Neural cell (in vitro differentiated cells): ENCODE measurements at regions not wholly inside any gene's neighbourhood (a gene's known extent, or its start where the extent isn't known, plus 50 kb on each side); places are given as distances from the start of the nearest gene placed in this dataset.

Experiments used
- EZH2 ChIP-seq: fragments of 200-600, 300-800 bp; shearing (Covaris generic), sonication (generic); IDR thresholded peaks from 2 replicates; pipeline ENCODE4 v1.6.1; 2014; ENCODE audit warnings: antibody characterized with exemption, low read length, borderline replicate concordance, mild to moderate bottlenecking; ENCODE audit not compliant: insufficient read depth, poor library complexity, severe bottlenecking
- MXI1 ChIP-seq: fragments of 450-650 bp; conservative IDR thresholded peaks from 2 replicates; pipeline ENCODE4 v1.6.1; 2014; ENCODE audit warnings: antibody characterized with exemption, mild to moderate bottlenecking; ENCODE audit not compliant: poor library complexity, severe bottlenecking
- POLR2AphosphoS5 ChIP-seq: IDR thresholded peaks from 2 replicates; pipeline ENCODE4 v1.6.1; 2012
- RAD21 ChIP-seq: fragments of 450-650 bp; conservative IDR thresholded peaks from 2 replicates; pipeline ENCODE4 v1.6.1; 2014; ENCODE audit warnings: antibody characterized with exemption, mild to moderate bottlenecking, moderate library complexity
- SMC3 ChIP-seq: fragments of 450-650 bp; conservative IDR thresholded peaks from 2 replicates; pipeline ENCODE4 v1.6.1; 2014; ENCODE audit warnings: antibody characterized with exemption, mild to moderate bottlenecking, moderate library complexity; ENCODE audit not compliant: poor library complexity
- TAF1 ChIP-seq: IDR thresholded peaks from 2 replicates; pipeline ENCODE4 v1.6.1; 2012; ENCODE audit warnings: low read depth
- TF ChIP-seq, protein P1 (sequence below): fragments of 450-650 bp; IDR thresholded peaks from 2 replicates; pipeline ENCODE4 v1.5.1; 2014; ENCODE audit warnings: antibody characterized with exemption, mild to moderate bottlenecking, moderate library complexity; ENCODE audit not compliant: poor library complexity, severe bottlenecking
- TF ChIP-seq, protein P2 (sequence below): IDR thresholded peaks from 2 replicates; pipeline ENCODE4 v1.6.1; 2012; ENCODE audit warnings: borderline replicate concordance

DNA sequence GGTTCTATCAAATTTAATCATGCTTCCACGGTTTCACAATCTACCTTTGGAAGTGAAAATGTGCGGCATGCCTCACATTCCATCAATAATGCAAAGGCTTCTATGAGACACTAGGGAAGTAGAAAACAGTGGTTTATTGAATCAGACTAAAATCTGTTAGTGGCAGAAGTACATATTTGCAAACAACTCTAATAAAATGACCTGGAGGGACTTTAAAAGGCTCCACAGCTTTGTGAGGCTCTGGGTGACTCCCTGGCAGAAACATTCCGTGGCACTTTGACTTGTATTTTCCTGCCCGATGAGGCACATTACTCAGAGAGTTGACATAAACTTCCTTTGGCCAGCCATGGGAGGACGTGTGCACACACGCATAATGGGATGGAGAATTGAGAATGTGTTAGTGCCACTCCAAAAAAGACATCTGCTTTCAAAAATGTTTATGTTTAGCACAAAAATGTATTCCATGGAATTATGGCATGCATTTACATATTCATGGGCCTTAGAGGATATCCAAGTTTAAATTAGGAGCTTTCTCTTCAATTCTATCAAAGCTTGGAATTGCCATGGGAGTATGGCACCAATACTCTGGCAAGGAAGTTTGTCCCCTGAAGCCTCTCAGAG, 60.0 kb upstream of the SSX2IP start:
- no peak for TF ChIP-seq POLR2AphosphoS5
- no peak for TF ChIP-seq RAD21
- TF ChIP-seq, protein P1, sequence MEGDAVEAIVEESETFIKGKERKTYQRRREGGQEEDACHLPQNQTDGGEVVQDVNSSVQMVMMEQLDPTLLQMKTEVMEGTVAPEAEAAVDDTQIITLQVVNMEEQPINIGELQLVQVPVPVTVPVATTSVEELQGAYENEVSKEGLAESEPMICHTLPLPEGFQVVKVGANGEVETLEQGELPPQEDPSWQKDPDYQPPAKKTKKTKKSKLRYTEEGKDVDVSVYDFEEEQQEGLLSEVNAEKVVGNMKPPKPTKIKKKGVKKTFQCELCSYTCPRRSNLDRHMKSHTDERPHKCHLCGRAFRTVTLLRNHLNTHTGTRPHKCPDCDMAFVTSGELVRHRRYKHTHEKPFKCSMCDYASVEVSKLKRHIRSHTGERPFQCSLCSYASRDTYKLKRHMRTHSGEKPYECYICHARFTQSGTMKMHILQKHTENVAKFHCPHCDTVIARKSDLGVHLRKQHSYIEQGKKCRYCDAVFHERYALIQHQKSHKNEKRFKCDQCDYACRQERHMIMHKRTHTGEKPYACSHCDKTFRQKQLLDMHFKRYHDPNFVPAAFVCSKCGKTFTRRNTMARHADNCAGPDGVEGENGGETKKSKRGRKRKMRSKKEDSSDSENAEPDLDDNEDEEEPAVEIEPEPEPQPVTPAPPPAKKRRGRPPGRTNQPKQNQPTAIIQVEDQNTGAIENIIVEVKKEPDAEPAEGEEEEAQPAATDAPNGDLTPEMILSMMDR = no peak
- TF ChIP-seq MXI1 = no peak
- TF ChIP-seq EZH2 = no peak
- no peak for TF ChIP-seq SMC3
- no peak for TF ChIP-seq TAF1
- TF ChIP-seq, protein P2, sequence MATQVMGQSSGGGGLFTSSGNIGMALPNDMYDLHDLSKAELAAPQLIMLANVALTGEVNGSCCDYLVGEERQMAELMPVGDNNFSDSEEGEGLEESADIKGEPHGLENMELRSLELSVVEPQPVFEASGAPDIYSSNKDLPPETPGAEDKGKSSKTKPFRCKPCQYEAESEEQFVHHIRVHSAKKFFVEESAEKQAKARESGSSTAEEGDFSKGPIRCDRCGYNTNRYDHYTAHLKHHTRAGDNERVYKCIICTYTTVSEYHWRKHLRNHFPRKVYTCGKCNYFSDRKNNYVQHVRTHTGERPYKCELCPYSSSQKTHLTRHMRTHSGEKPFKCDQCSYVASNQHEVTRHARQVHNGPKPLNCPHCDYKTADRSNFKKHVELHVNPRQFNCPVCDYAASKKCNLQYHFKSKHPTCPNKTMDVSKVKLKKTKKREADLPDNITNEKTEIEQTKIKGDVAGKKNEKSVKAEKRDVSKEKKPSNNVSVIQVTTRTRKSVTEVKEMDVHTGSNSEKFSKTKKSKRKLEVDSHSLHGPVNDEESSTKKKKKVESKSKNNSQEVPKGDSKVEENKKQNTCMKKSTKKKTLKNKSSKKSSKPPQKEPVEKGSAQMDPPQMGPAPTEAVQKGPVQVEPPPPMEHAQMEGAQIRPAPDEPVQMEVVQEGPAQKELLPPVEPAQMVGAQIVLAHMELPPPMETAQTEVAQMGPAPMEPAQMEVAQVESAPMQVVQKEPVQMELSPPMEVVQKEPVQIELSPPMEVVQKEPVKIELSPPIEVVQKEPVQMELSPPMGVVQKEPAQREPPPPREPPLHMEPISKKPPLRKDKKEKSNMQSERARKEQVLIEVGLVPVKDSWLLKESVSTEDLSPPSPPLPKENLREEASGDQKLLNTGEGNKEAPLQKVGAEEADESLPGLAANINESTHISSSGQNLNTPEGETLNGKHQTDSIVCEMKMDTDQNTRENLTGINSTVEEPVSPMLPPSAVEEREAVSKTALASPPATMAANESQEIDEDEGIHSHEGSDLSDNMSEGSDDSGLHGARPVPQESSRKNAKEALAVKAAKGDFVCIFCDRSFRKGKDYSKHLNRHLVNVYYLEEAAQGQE = no peak
